Gastroesophageal sphincter (tissue), 4 donors: ENCODE measurements at regions not wholly inside any gene's neighbourhood (a gene's known extent, or its start where the extent isn't known, plus 50 kb on each side); places are given as distances from the start of the nearest gene placed in this dataset.

ENCODE experiments used
- ATAC-seq: fragments of 150-250 bp; one replicate; pipeline ENCODE4 v1.9.1; 2016; ENCODE audit warnings: mild to moderate bottlenecking, moderate library complexity
- H3K27ac ChIP-seq, 4 donors: fragments of 200-600 bp; sonication (generic) in 3 of 4; 1 replicate in 3 of 4; 2 replicates in 1 of 4; pipeline ENCODE4 v1.5.1; 2016 to 2019
- H3K27me3 ChIP-seq: fragments of 200-600 bp; sonication (generic); one replicate; pipeline ENCODE4 v1.5.1; 2019
- H3K36me3 ChIP-seq, 2 donors: fragments of 200-600 bp; sonication (generic); one replicate each; pipeline ENCODE4 v1.5.1; 2019; ENCODE audit warnings: control low read depth in 1 of 2
- H3K4me1 ChIP-seq, 3 donors: fragments of 200-600 bp; sonication (generic); 1 replicate in 2 of 3; 2 replicates in 1 of 3; pipeline ENCODE4 v1.5.1; 2016 to 2019; ENCODE audit warnings: control low read depth in 2 of 3
- H3K4me3 ChIP-seq, 2 donors: fragments of 200-600 bp; sonication (generic); one replicate each; pipeline ENCODE4 v1.5.1; 2019; ENCODE audit warnings: mild to moderate bottlenecking in 1 of 2, moderate library complexity in 1 of 2
- H3K9me3 ChIP-seq, 3 donors: fragments of 200-600 bp; sonication (generic); one replicate each; pipeline ENCODE4 v1.5.1; 2017 to 2019; ENCODE audit warnings: control low read depth in 2 of 3
- EP300 ChIP-seq: sonication (generic); formaldehyde crosslinking; IDR thresholded peaks from one replicate; pipeline ENCODE4 v1.6.1; 2017; ENCODE audit warnings: antibody characterized with exemption, mild to moderate bottlenecking
- POLR2A ChIP-seq, 2 donors: fragments of 450-650 bp; IDR thresholded peaks; one replicate each; pipeline ENCODE4 v1.6.1; 2017; ENCODE audit warnings: antibody characterized with exemption in 2 of 2, mild to moderate bottlenecking in 2 of 2, moderate library complexity in 1 of 2
- POLR2AphosphoS5 ChIP-seq: sonication (generic); formaldehyde crosslinking; IDR thresholded peaks from one replicate; pipeline ENCODE4 v1.6.1; 2017; ENCODE audit warnings: antibody characterized with exemption
- WGBS, 2 donors: methylation state at CpG; one replicate each; pipeline ENCODE4 v1.1.5; 2018; ENCODE audit warnings: low coverage in 1 of 2; 5-methylcytosine and 5-hydroxymethylcytosine counted together
- TF ChIP-seq, protein P1 (sequence below), 4 experiments: fragments of 200-600 bp in 2 of 4; fragments of 450-650 bp in 2 of 4; sonication (generic) in 1 of 4; IDR thresholded peaks; one replicate each; pipeline ENCODE4 v1.5.1; 2017 to 2019; ENCODE audit warnings: antibody characterized with exemption in 4 of 4, mild to moderate bottlenecking in 2 of 4, moderate library complexity in 2 of 4

- no peak overlapping the region for H3K27ac ChIP-seq
- H3K36me3 ChIP-seq: no peaks in the 10 kb centered on the region
- no peaks in the 10 kb centered on the region for H3K27me3 ChIP-seq
- no peak for ATAC-seq
- TF ChIP-seq EP300: no peak
- no peak for TF ChIP-seq POLR2A (IDR thresholded peaks at IDR 0.05)
- TF ChIP-seq, protein P1, sequence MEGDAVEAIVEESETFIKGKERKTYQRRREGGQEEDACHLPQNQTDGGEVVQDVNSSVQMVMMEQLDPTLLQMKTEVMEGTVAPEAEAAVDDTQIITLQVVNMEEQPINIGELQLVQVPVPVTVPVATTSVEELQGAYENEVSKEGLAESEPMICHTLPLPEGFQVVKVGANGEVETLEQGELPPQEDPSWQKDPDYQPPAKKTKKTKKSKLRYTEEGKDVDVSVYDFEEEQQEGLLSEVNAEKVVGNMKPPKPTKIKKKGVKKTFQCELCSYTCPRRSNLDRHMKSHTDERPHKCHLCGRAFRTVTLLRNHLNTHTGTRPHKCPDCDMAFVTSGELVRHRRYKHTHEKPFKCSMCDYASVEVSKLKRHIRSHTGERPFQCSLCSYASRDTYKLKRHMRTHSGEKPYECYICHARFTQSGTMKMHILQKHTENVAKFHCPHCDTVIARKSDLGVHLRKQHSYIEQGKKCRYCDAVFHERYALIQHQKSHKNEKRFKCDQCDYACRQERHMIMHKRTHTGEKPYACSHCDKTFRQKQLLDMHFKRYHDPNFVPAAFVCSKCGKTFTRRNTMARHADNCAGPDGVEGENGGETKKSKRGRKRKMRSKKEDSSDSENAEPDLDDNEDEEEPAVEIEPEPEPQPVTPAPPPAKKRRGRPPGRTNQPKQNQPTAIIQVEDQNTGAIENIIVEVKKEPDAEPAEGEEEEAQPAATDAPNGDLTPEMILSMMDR (IDR thresholded peaks at IDR 0.05): no peak
- 74 to 94% methylated on average over 3 of the region's 3 CpGs for WGBS, 2 donors
- no peaks in the 10 kb centered on the region for H3K4me1 ChIP-seq
- H3K9me3 ChIP-seq: no peaks in the 10 kb centered on the region
- H3K4me3 ChIP-seq: no peak overlapping the region
Measured at GRCh38 chr5:11981986-11982385, 77.7 kb upstream of the CTNND2 start.

GRCh38 chr5:11977904-11978303 lies 73.7 kb upstream of the CTNND2 start:
- ATAC-seq: no peak
- H3K4me3 ChIP-seq: no peak overlapping the region
- 89 to 94% methylated on average over 2 of the region's 2 CpGs for WGBS, 2 donors
- no peaks in the 10 kb centered on the region for H3K9me3 ChIP-seq
- H3K4me1 ChIP-seq: no peaks in the 10 kb centered on the region
- TF ChIP-seq POLR2AphosphoS5 (no peak), EP300 (no peak), POLR2A (IDR thresholded peaks at IDR 0.05) (no peak)
- TF ChIP-seq, protein P1 (IDR thresholded peaks at IDR 0.05): no peak
- no peaks in the 10 kb centered on the region for H3K36me3 ChIP-seq
- H3K27me3 ChIP-seq: no peaks in the 10 kb centered on the region
- H3K27ac ChIP-seq: no peak overlapping the region

DNA sequence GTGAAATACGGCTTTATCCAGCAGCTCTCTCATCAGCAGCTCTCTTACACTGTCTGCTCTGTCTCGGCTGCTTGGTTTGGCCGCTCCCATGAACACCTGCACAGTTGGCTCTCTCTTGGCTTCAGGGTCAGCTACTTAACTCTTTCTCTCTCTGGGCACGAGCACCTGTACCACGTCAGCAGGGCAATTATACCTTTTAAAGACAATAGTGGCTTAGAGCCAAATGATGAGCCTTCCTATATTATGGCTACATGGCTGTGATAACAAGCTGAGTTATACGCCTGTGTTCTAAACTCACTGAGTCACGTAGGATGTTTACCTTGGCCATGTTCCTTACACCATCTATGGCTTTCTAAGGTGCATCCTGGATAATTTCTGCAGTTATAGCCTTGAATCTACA lies 69.2 kb upstream of the CTNND2 start:
- TF ChIP-seq EP300 (no peak), POLR2AphosphoS5 (no peak)
- no peaks in the 10 kb centered on the region for H3K9me3 ChIP-seq
- WGBS, 2 donors: 58 to 63% methylated on average over 3 to 7 of the region's 7 CpGs
- no peaks in the 10 kb centered on the region for H3K36me3 ChIP-seq
- H3K4me1 ChIP-seq: no peaks in the 10 kb centered on the region
- no peak overlapping the region for H3K4me3 ChIP-seq
- no peak overlapping the region for H3K27ac ChIP-seq
- no peaks in the 10 kb centered on the region for H3K27me3 ChIP-seq
- ATAC-seq: no peak

DNA sequence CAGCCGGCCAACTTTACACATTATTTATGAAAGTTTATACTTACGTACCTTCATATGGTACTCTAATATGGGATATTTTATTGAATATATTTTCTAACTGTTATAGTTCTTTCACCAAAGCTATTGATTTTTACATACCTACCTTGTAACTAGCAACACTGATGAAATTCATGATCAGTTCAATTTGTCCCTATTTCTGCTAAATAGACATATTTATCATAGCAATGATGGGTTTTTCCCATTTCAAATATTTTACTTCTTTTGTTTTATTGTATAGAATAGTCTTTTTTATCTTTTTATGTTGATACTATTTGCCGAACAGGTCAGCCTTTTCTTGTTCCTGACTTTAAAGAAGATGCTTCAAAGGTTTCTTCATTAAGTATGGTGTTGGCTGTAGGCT lies 59.0 kb upstream of the CTNND2 start:
- H3K9me3 ChIP-seq: no peaks in the 10 kb centered on the region
- TF ChIP-seq POLR2A (IDR thresholded peaks at IDR 0.05) (no peak), EP300 (no peak), POLR2AphosphoS5 (no peak)
- TF ChIP-seq, protein P1 (IDR thresholded peaks at IDR 0.05): no peak
- 75 to 92% methylated on average over 3 of the region's 3 CpGs for WGBS, 2 donors

DNA sequence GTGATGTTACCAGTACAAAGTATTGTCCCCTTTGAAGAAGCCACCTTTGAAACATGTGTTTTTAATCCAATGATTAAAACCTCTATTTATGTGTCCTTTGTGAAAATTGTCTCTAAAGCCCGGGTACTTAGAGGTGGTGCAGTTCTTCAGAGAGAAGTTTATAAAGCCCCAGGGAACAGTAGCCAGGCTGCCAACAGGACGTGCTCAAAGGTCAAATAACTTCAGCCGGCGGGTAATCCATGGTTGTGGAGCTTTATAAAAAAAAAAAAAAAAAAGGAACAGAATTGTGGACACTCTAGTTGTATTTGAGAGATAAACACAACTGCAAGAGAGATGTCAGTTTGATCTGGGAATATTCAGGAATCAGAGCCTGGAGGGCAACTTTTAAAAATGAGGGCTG lies 57.9 kb upstream of the CTNND2 start:
- no peaks in the 10 kb centered on the region for H3K36me3 ChIP-seq
- H3K27me3 ChIP-seq: no peaks in the 10 kb centered on the region
- H3K27ac ChIP-seq: no peak overlapping the region
- ATAC-seq: no peak
- H3K4me1 ChIP-seq: no peaks in the 10 kb centered on the region
- no peak for TF ChIP-seq EP300
- no peak for TF ChIP-seq POLR2A (IDR thresholded peaks at IDR 0.05)
- TF ChIP-seq, protein P1 (IDR thresholded peaks at IDR 0.05): no peak
- TF ChIP-seq POLR2AphosphoS5: no peak
- no peak overlapping the region for H3K4me3 ChIP-seq
- no peaks in the 10 kb centered on the region for H3K9me3 ChIP-seq
- WGBS, 2 donors: 12 to 26% methylated on average over 4 of the region's 4 CpGs

More for the DNA sequence above, 59.0 kb upstream of the CTNND2 start:
- H3K27me3 ChIP-seq: no peaks in the 10 kb centered on the region
- ATAC-seq: no peak
- H3K27ac ChIP-seq: no peak overlapping the region
- no peaks in the 10 kb centered on the region for H3K36me3 ChIP-seq
- H3K4me1 ChIP-seq: no peaks in the 10 kb centered on the region
- no peak overlapping the region for H3K4me3 ChIP-seq
